Thyroid gland (tissue), 4 donors: ENCODE measurements at regions not wholly inside any gene's neighbourhood (a gene's known extent, or its start where the extent isn't known, plus 50 kb on each side); places are given as distances from the start of the nearest gene placed in this dataset.

Experiments used
- CTCF ChIP-seq, 6 experiments: fragments of 200-600 bp in 3 of 6; fragments of 450-650 bp in 3 of 6; sonication (generic) in 3 of 6; IDR thresholded peaks; one replicate each; pipeline ENCODE4 v1.5.1; 2016 to 2019; ENCODE audit warnings: antibody characterized with exemption in 6 of 6, mild to moderate bottlenecking in 2 of 6, inconsistent platforms in 1 of 6, moderate library complexity in 1 of 6
- POLR2A ChIP-seq, 2 donors: fragments of 450-650 bp; IDR thresholded peaks; one replicate each; pipeline ENCODE4 v1.6.1; 2017; ENCODE audit warnings: antibody characterized with exemption in 2 of 2, mild to moderate bottlenecking in 2 of 2, moderate library complexity in 1 of 2

- TF ChIP-seq CTCF (IDR thresholded peaks at IDR 0.05) (no peak), POLR2A (IDR thresholded peaks at IDR 0.05) (no peak)
Observed at GRCh38 chr2:163369111-163369510, 366.7 kb downstream of the FIGN start.
